ENCODE measurements at regions not wholly inside any gene's neighbourhood (a gene's known extent, or its start where the extent isn't known, plus 50 kb on each side); places are given as distances from the start of the nearest gene placed in this dataset.

DNA sequence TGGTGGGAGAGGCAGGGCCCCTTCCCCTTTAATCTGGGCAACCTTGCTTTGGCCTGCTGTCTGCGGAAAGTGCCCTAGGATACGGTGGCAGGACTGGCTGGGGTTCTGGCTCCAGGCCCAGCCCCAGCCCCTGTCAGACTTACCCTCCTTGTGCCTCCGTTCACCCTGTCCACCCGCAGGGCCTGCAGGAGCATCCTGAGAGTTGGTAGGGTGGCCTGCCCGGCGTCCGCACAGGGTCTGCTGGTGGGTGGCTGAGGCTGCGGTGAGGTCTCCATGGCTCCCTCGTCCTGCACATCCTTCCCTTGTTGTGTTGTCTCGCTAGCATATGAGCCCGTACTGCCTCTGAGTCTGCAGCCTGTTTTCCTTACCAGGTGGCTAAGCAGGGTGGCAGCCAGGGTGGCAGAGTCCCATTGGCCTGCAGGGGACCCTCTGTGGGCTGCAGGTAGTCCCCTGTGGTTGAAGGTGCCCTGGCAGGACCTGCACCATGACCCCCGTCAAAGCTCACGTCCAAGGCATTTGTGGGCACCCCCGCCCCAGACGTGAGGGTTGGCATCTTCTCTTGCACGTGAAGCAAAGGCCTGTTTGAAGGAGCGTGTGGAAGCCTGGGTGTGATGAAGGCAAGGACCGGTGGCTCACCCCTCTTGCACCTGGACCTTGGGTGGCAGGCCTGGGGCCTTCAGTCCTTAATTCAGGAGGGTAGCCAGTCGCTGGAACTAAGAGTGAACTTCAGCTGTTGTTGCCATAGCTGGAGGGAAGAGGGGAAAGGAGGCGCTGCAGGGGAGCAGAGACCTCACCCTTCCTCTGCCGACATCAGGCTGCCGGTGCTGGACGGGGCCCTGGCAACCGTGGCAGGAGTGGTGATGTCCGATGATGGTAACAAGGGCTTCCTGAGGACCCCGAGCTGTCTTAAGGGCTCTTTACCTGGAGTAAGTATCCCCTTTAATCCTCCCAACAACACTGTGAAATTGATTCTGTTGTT lies 293.7 kb downstream of the SEC14L1 start:
- TF ChIP-seq TCF12 (IDR thresholded peaks at IDR 0.05; ENCODE audit: low read depth): no peak
- TF ChIP-seq CREB1 (IDR thresholded peaks at IDR 0.05; ENCODE audit: low read depth): no peak

Data from Ishikawa (cell line).